T-cell (primary cell): ENCODE measurements at regions not wholly inside any gene's neighbourhood (a gene's known extent, or its start where the extent isn't known, plus 50 kb on each side); places are given as distances from the start of the nearest gene placed in this dataset.

ENCODE experiments used
- ATAC-seq, 4 experiments: fragments of 200-7000 bp in 3 of 4; fragments of 150-1000 bp in 1 of 4; cut with Tn5 transposase; replicated peaks in 1 of 4; 1 replicate in 3 of 4; 2 replicates in 1 of 4; pipeline ENCODE4 v1.10.0; 2021; ENCODE audit warnings: moderate library complexity in 3 of 4, mild to moderate bottlenecking in 2 of 4, moderate number of reproducible peaks in 1 of 4
- CTCF ChIA-PET, 2 donors: fragments of 300-600 bp; sonication (Branson Sonifier 250); formaldehyde crosslinking; loops; one replicate each; lab custom pipeline; 2022; ENCODE audit warnings: antibody characterized with exemption in 2 of 2; lab: Charles Lee
- POLR2A ChIA-PET, 2 donors: fragments of 300-600 bp; sonication (Branson Sonifier 250); formaldehyde crosslinking; loops; one replicate each; lab custom pipeline; 2022; ENCODE audit warnings: antibody characterized with exemption in 2 of 2; lab: Charles Lee
- DNase-seq, 35 experiments: peaks; one replicate each; pipeline versions ENCODE4 v3.0.0 to v3.0.0-alpha.2; 2013 to 2023
- H3K27ac ChIP-seq: one replicate; pipeline ENCODE4 v1.5.1; 2013; ENCODE audit warnings: low read length
- H3K27me3 ChIP-seq, 2 experiments: replicated peaks in 1 of 2; 1 replicate in 1 of 2; 2 replicates in 1 of 2; pipeline versions ENCODE4 v1.6.1 to v1.7.0; 2013; ENCODE audit warnings: low read length in 1 of 2, mixed read lengths in 1 of 2; ENCODE audit not compliant: control insufficient read depth in 2 of 2, insufficient read depth in 2 of 2; ENCODE audit errors: extremely low read depth in 1 of 2
- H3K36me3 ChIP-seq, 2 donors: 1 replicate in 1 of 2; 2 replicates in 1 of 2; pipeline versions ENCODE4 v1.6.1 to v1.7.0; 2013; ENCODE audit warnings: low read length in 1 of 2; ENCODE audit not compliant: control insufficient read depth in 2 of 2, insufficient read depth in 1 of 2; ENCODE audit errors: extremely low read depth in 1 of 2
- H3K4me1 ChIP-seq, 2 experiments: 1 replicate in 1 of 2; 2 replicates in 1 of 2; pipeline versions ENCODE4 v1.6.1 to v1.7.0; 2013; ENCODE audit warnings: low read length in 2 of 2, mixed read lengths in 1 of 2; ENCODE audit not compliant: insufficient read depth in 2 of 2, control insufficient read depth in 1 of 2; ENCODE audit errors: extremely low read depth in 1 of 2
- H3K4me3 ChIP-seq, 2 donors: 1 replicate in 1 of 2; 2 replicates in 1 of 2; pipeline versions ENCODE4 v1.5.1 to v1.7.0; 2013; ENCODE audit warnings: mild to moderate bottlenecking in 2 of 2, low read length in 1 of 2, moderate library complexity in 1 of 2; ENCODE audit not compliant: control insufficient read depth in 1 of 2; ENCODE audit errors: extremely low read depth in 1 of 2
- H3K9me3 ChIP-seq: 2 replicates; pipeline ENCODE4 v1.7.0; 2013
- H3K27ac Mint-ChIP-seq, 2 donors: one replicate each; pipeline ENCODE4 v1.8.0; 2020 to 2021; ENCODE audit warnings: mild to moderate bottlenecking in 2 of 2, mixed read lengths in 2 of 2
- H3K27me3 Mint-ChIP-seq, 2 donors: one replicate each; pipeline ENCODE4 v1.8.0; 2021 to 2022; ENCODE audit warnings: mixed read lengths in 2 of 2
- H3K36me3 Mint-ChIP-seq: one replicate; pipeline ENCODE4 v1.8.0; 2021; ENCODE audit warnings: mixed read lengths
- H3K4me1 Mint-ChIP-seq, 3 donors: one replicate each; pipeline ENCODE4 v1.8.0; 2020 to 2022; ENCODE audit warnings: mixed read lengths in 3 of 3, mild to moderate bottlenecking in 1 of 3
- H3K4me3 Mint-ChIP-seq, 3 donors: one replicate each; pipeline ENCODE4 v1.8.0; 2020 to 2022; ENCODE audit warnings: mild to moderate bottlenecking in 3 of 3, mixed read lengths in 3 of 3, moderate library complexity in 3 of 3
- H3K9me3 Mint-ChIP-seq, 3 donors: one replicate each; pipeline ENCODE4 v1.8.0; 2020 to 2022; ENCODE audit warnings: mixed read lengths in 3 of 3
- WGBS: methylation state at CpG from one replicate; pipeline ENCODE4 v1.1.5; 2013; ENCODE audit warnings: missing lambda C conversion rate; ENCODE audit not compliant: insufficient coverage; 5-methylcytosine and 5-hydroxymethylcytosine counted together

- WGBS = 90% methylated on average over 4 of the region's 11 CpGs
- no peaks in the 10 kb centered on the region for H3K36me3 Mint-ChIP-seq
- peaks cover 8 to 35% (median 31%) of the 10 kb centered on the region in 3 donors for H3K9me3 Mint-ChIP-seq
- H3K27ac ChIP-seq = no peak overlapping the region
- H3K27ac Mint-ChIP-seq = no peak overlapping the region
- no peaks in the 10 kb centered on the region for H3K4me1 ChIP-seq
- ChIA-PET POLR2A (no interaction called here), CTCF (no interaction called here)
- no peak overlapping the region for H3K4me3 ChIP-seq
- H3K36me3 ChIP-seq = no peaks in the 10 kb centered on the region
- no peaks in the 10 kb centered on the region for H3K27me3 ChIP-seq
- no peaks in the 10 kb centered on the region for H3K27me3 Mint-ChIP-seq
- no peaks in the 10 kb centered on the region for H3K4me1 Mint-ChIP-seq
- no peak overlapping the region for H3K4me3 Mint-ChIP-seq
- ATAC-seq (no peak), DNase-seq (no peak)
- H3K9me3 ChIP-seq = no peaks in the 10 kb centered on the region
Measured at GRCh38 chr16:49081086-49081485, 200.6 kb downstream of the CBLN1 start.

DNA sequence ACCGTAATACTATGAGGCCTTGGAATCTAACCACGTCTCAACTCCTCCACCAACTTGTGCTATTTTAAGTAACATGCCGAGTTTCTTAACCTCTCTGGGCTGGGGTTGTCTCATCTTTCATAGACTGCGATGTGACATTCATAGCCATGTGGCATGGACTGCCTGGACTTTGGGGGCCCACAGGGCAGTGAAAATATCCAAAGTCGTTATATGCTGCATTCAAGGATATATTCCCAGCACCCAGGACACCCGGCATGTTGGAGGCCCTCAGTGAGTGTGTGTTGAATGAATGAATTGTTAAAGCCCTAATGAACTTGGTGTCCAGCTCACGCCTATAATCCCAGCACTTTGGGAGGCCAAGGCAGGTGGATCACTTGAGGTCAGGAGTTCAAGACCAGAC, 203.1 kb downstream of the CBLN1 start:
- ATAC-seq (no peak), DNase-seq (no peak)
- Mint-ChIP-seq H3K4me1 (no peaks in the 10 kb centered on the region), H3K9me3 (peaks cover 3 to 21% (median 20%) of the 10 kb centered on the region in 3 donors), H3K36me3 (no peaks in the 10 kb centered on the region), H3K4me3 (no peak overlapping the region), H3K27me3 (no peaks in the 10 kb centered on the region), H3K27ac (no peak overlapping the region)
- Histone ChIP-seq H3K27ac (no peak overlapping the region), H3K36me3 (no peaks in the 10 kb centered on the region), H3K9me3 (no peaks in the 10 kb centered on the region), H3K4me3 (no peak overlapping the region), H3K27me3 (peaks cover 0 to 4% of the 10 kb centered on the region in 2 experiments), H3K4me1 (no peaks in the 10 kb centered on the region)
- 80% methylated on average over 2 of the region's 7 CpGs for WGBS
- POLR2A ChIA-PET = no interaction called here
- CTCF ChIA-PET = no interaction called here

GRCh38 chr16:49078104-49078503, 203.5 kb downstream of the CBLN1 start:
- Mint-ChIP-seq H3K36me3 (no peaks in the 10 kb centered on the region), H3K4me3 (no peak overlapping the region), H3K27ac (no peak overlapping the region), H3K9me3 (peaks cover 3 to 21% (median 20%) of the 10 kb centered on the region in 3 donors), H3K4me1 (no peaks in the 10 kb centered on the region), H3K27me3 (no peaks in the 10 kb centered on the region)
- DNase-seq (no peak), ATAC-seq (no peak)
- ChIA-PET POLR2A (no interaction called here), CTCF (no interaction called here)
- no peak overlapping the region for H3K27ac ChIP-seq
- H3K27me3 ChIP-seq = peaks cover 0 to 4% of the 10 kb centered on the region in 2 experiments
- no peaks in the 10 kb centered on the region for H3K4me1 ChIP-seq
- H3K4me3 ChIP-seq = no peak overlapping the region
- no CpG with 5 or more reads among the region's 1 CpG for WGBS
- no peaks in the 10 kb centered on the region for H3K9me3 ChIP-seq
- no peaks in the 10 kb centered on the region for H3K36me3 ChIP-seq

DNA sequence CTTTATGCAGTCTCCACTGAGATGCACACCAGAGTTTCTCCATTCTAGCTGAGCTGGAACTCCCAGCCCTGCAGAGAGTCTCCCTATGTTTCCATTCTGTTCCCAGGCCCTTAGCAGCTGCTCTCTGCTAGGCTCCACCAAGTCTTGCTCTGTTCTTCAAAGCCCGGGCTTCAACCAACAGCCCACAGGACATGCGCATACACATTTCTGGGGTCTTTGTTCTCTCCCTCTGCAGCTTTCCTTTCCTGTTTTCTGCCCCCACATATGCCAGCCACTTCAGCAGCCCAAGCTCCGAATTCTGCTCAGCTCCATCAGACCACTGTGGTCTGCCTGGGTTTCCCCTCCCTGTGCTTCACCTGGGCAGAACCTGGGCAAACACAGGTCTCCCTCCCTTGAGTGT, 205.9 kb downstream of the CBLN1 start:
- ATAC-seq (no peak), DNase-seq (no peak)
- Histone ChIP-seq H3K9me3 (no peaks in the 10 kb centered on the region), H3K27me3 (peaks cover 0 to 4% of the 10 kb centered on the region in 2 experiments), H3K27ac (no peak overlapping the region), H3K36me3 (no peaks in the 10 kb centered on the region), H3K4me1 (no peaks in the 10 kb centered on the region), H3K4me3 (no peak overlapping the region)
- CTCF ChIA-PET = no interaction called here
- H3K9me3 Mint-ChIP-seq = peaks cover 7 to 21% (median 15%) of the 10 kb centered on the region in 3 donors
- H3K27ac Mint-ChIP-seq = no peak overlapping the region
- no peak overlapping the region for H3K4me3 Mint-ChIP-seq
- 60% methylated on average over 3 of the region's 3 CpGs for WGBS
- POLR2A ChIA-PET = no interaction called here
- no peaks in the 10 kb centered on the region for H3K27me3 Mint-ChIP-seq
- H3K36me3 Mint-ChIP-seq = no peaks in the 10 kb centered on the region
- H3K4me1 Mint-ChIP-seq = no peaks in the 10 kb centered on the region

GRCh38 chr16:49068224-49068623, 213.4 kb downstream of the CBLN1 start:
- H3K9me3 Mint-ChIP-seq = peaks cover 9 to 14% (median 9%) of the 10 kb centered on the region in 3 donors
- no peak overlapping the region for H3K27ac Mint-ChIP-seq
- no peak overlapping the region for H3K4me3 Mint-ChIP-seq
- H3K27ac ChIP-seq = no peak overlapping the region
- ChIA-PET POLR2A (no interaction called here), CTCF (no interaction called here)
- no peaks in the 10 kb centered on the region for H3K27me3 Mint-ChIP-seq
- no peaks in the 10 kb centered on the region for H3K4me1 Mint-ChIP-seq
- WGBS = no CpG with 5 or more reads among the region's 5 CpGs
- no peaks in the 10 kb centered on the region for H3K36me3 ChIP-seq
- no peak overlapping the region for H3K4me3 ChIP-seq
- DNase-seq (no peak), ATAC-seq (no peak)
- H3K4me1 ChIP-seq = no peaks in the 10 kb centered on the region
- no peaks in the 10 kb centered on the region for H3K9me3 ChIP-seq
- no peaks in the 10 kb centered on the region for H3K36me3 Mint-ChIP-seq
- no peaks in the 10 kb centered on the region for H3K27me3 ChIP-seq

DNA sequence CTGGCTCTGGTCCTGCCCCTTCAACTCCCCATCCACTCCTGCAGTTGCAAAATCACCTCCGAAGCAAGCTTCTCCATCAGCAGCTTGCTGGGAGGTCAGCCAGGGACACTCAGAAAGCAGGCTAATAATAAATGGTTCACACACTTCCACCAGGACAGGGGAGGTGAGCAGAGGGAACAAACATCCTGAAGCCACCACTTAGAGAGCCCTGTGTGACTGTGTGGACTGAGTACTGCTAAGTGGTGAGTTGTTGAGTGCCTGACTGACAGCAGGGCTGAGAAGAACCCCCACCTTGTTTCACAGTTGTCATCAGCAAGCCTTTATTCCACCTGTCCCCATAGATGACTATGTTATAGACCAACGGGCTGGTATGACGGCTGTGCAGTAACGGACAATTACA, 213.9 kb downstream of the CBLN1 start:
- Mint-ChIP-seq H3K27me3 (peaks cover 0 to 1% of the 10 kb centered on the region in 2 donors), H3K9me3 (peaks cover 9 to 14% (median 9%) of the 10 kb centered on the region in 3 donors), H3K4me3 (no peak overlapping the region), H3K27ac (no peak overlapping the region), H3K36me3 (no peaks in the 10 kb centered on the region), H3K4me1 (no peaks in the 10 kb centered on the region)
- no peaks in the 10 kb centered on the region for H3K4me1 ChIP-seq
- POLR2A ChIA-PET = no interaction called here
- no peaks in the 10 kb centered on the region for H3K9me3 ChIP-seq
- no peak for DNase-seq
- no CpG with 5 or more reads among the region's 4 CpGs for WGBS
- no peak overlapping the region for H3K27ac ChIP-seq
- no peaks in the 10 kb centered on the region for H3K27me3 ChIP-seq
- no peak for ATAC-seq
- no peaks in the 10 kb centered on the region for H3K36me3 ChIP-seq
- no peak overlapping the region for H3K4me3 ChIP-seq
- CTCF ChIA-PET = no interaction called here

- CTCF ChIA-PET = no interaction called here
- peaks cover 0 to 5% (median 0%) of the 10 kb centered on the region in 3 donors for H3K9me3 Mint-ChIP-seq
- 58% methylated on average over 3 of the region's 3 CpGs for WGBS
Measured at GRCh38 chr16:49061137-49061714, 220.4 kb downstream of the CBLN1 start.

More at GRCh38 chr16:49061137-49061714, 220.4 kb downstream of the CBLN1 start:
- Mint-ChIP-seq H3K27ac (no peak overlapping the region), H3K27me3 (peaks cover 0 to 8% of the 10 kb centered on the region in 2 donors), H3K4me3 (no peak overlapping the region), H3K4me1 (no peaks in the 10 kb centered on the region), H3K36me3 (no peaks in the 10 kb centered on the region)
- H3K27me3 ChIP-seq = peaks cover 0 to 2% of the 10 kb centered on the region in 2 experiments
- ATAC-seq (no peak), DNase-seq (no peak)
- no peaks in the 10 kb centered on the region for H3K9me3 ChIP-seq
- H3K4me1 ChIP-seq = no peaks in the 10 kb centered on the region
- POLR2A ChIA-PET = no interaction called here
- H3K27ac ChIP-seq = no peak overlapping the region
- no peaks in the 10 kb centered on the region for H3K36me3 ChIP-seq
- H3K4me3 ChIP-seq = no peak overlapping the region
